ENCODE measurements at regions not wholly inside any gene's neighbourhood (a gene's known extent, or its start where the extent isn't known, plus 50 kb on each side); places are given as distances from the start of the nearest gene placed in this dataset.

GRCh38 chr6:49370518-49370917, 92.5 kb downstream of the MMUT start:
- no peak for TF ChIP-seq ZFX (IDR thresholded peaks at IDR 0.05)
- TF ChIP-seq CTCF (conservative IDR thresholded peaks at IDR 0.05): no peak
- no peak overlapping the region for H3K27ac ChIP-seq

DNA sequence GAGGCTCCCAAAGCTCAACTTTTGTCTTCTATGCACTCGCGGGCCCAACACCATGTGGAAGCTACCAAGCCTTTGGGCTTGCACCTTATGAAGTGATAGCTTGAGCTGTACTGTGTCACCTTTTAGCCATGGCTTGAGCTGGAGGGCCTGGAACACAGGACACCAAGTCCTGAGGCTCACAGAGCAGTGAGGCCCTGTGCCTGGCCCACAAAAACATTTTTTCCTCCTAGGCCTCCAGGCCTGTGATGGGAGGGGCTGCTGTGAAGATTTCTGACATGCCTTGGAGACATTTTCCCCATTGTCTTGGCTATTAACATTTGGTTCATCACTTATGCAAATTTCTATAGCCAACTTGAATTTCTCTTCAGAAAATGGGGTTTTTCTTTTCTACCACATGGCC, 96.5 kb downstream of the MMUT start:
- TF ChIP-seq ZFX (IDR thresholded peaks at IDR 0.05) (no peak), CTCF (conservative IDR thresholded peaks at IDR 0.05) (no peak)
- no peak overlapping the region for H3K27ac ChIP-seq

DNA sequence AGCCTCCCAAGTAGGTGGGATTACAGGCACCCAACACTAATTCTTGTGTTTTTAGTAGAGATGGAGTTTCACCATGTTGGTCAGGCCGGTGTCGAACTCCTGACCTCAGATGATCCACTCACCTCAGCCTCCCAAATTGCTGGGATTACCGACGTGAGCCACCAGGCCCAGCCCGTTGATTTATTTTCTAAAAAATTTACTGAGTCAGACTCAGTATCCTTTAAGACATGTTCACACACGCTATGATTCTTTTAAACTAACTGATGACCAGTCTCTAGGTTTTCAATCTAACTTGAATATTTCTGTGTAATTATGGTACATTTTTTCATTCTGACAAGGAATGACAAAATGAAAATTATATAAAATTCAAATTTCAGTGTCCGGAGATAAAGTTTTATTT, 114.5 kb downstream of the MMUT start:
- no peak overlapping the region for H3K27ac ChIP-seq
- TF ChIP-seq ZFX (IDR thresholded peaks at IDR 0.05): no peak
- TF ChIP-seq CTCF (conservative IDR thresholded peaks at IDR 0.05): no peak

DNA sequence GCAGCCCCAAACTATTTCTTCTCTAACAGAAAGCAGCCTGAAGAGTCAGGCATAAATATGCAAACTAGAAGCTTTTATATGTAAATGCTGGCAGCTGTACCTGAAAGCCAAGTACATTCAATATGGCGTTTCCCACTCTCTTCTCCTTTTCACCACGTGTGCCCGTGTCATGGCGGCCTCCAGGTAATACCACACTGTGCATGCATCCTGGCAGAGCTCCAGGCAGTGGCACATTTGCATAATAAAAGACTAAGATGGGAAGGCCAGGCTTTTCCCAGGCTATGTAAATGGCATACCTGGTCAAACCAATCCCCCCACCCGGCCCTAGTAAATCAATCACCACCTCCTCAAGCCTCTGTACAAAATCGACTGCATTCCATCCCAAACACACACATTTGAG, 120.6 kb downstream of the MMUT start:
- no peak overlapping the region for H3K27ac ChIP-seq
- TF ChIP-seq ZFX (IDR thresholded peaks at IDR 0.05) (no peak), CTCF (conservative IDR thresholded peaks at IDR 0.05) (no peak)

- no peak overlapping the region for H3K27ac ChIP-seq
- no peak for TF ChIP-seq CTCF (conservative IDR thresholded peaks at IDR 0.05)
- TF ChIP-seq ZFX (IDR thresholded peaks at IDR 0.05): no peak
Observed at GRCh38 chr6:49341869-49342268, 121.2 kb downstream of the MMUT start.

GRCh38 chr6:49339096-49339495, 124.0 kb downstream of the MMUT start:
- TF ChIP-seq ZFX (IDR thresholded peaks at IDR 0.05) (no peak), CTCF (conservative IDR thresholded peaks at IDR 0.05) (no peak)
- H3K27ac ChIP-seq: no peak overlapping the region

- no peak for TF ChIP-seq ZFX (IDR thresholded peaks at IDR 0.05)
- no peak for TF ChIP-seq CTCF (conservative IDR thresholded peaks at IDR 0.05)
- H3K27ac ChIP-seq: no peak overlapping the region
Observed at GRCh38 chr6:49336514-49337131, 126.4 kb downstream of the MMUT start.

Measured in C4-2B (cell line).